Body of pancreas (tissue), 4 donors: ENCODE measurements at regions not wholly inside any gene's neighbourhood (a gene's known extent, or its start where the extent isn't known, plus 50 kb on each side); places are given as distances from the start of the nearest gene placed in this dataset.

Experiments used
- POLR2A ChIP-seq, 3 donors: fragments of 450-650 bp; IDR thresholded peaks; one replicate each; pipeline ENCODE4 v1.6.1; 2016; ENCODE audit warnings: antibody characterized with exemption in 3 of 3, mild to moderate bottlenecking in 2 of 3
- TF ChIP-seq, protein P1 (sequence below), 7 experiments: fragments of 450-650 bp in 4 of 7; fragments of 200-600 bp in 3 of 7; sonication (generic) in 3 of 7; IDR thresholded peaks; one replicate each; pipeline ENCODE4 v1.5.1; 2016 to 2019; ENCODE audit warnings: antibody characterized with exemption in 7 of 7

DNA sequence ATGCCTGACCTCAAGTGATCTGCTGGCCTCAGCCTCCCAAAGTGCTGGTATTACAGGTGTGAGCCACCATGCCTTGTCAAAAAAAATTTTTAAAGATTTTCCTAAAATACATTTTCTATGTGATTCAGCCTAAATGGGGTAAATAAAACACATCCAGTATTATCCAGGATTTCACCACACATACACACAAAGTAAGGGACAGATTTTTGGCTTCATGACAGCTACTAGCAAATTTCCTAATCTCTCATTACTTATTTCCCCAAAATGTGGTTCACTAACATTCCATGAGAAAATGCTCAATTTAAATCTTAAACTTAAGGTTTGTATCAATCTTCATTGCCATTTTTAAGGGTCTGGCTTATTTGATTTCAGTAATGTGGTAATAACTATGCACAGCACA lies 348.5 kb upstream of the INTU start:
- TF ChIP-seq, protein P1, sequence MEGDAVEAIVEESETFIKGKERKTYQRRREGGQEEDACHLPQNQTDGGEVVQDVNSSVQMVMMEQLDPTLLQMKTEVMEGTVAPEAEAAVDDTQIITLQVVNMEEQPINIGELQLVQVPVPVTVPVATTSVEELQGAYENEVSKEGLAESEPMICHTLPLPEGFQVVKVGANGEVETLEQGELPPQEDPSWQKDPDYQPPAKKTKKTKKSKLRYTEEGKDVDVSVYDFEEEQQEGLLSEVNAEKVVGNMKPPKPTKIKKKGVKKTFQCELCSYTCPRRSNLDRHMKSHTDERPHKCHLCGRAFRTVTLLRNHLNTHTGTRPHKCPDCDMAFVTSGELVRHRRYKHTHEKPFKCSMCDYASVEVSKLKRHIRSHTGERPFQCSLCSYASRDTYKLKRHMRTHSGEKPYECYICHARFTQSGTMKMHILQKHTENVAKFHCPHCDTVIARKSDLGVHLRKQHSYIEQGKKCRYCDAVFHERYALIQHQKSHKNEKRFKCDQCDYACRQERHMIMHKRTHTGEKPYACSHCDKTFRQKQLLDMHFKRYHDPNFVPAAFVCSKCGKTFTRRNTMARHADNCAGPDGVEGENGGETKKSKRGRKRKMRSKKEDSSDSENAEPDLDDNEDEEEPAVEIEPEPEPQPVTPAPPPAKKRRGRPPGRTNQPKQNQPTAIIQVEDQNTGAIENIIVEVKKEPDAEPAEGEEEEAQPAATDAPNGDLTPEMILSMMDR (IDR thresholded peaks at IDR 0.05), result no peak
- TF ChIP-seq POLR2A (IDR thresholded peaks at IDR 0.05), result no peak
